H9 (cell line): ENCODE measurements at regions not wholly inside any gene's neighbourhood (a gene's known extent, or its start where the extent isn't known, plus 50 kb on each side); places are given as distances from the start of the nearest gene placed in this dataset.

Experiments used
- DNase-seq: peaks from one replicate; pipeline ENCODE4 v3.0.0-alpha.2; 2017
- H2AFZ ChIP-seq: one replicate; pipeline ENCODE4 v1.6.1; 2013; ENCODE audit warnings: mild to moderate bottlenecking, low read length, control low read depth, moderate library complexity
- H2AK5ac ChIP-seq: 2 replicates; pipeline ENCODE4 v1.6.1; 2013; ENCODE audit warnings: low read length, control low read depth, mixed read lengths; ENCODE audit not compliant: insufficient read length
- H2BK120ac ChIP-seq: one replicate; pipeline ENCODE4 v1.6.1; 2013; ENCODE audit warnings: low read depth, mild to moderate bottlenecking, low read length, control low read depth, inconsistent platforms; ENCODE audit not compliant: poor library complexity, severe bottlenecking
- H2BK12ac ChIP-seq: 2 replicates; pipeline ENCODE4 v1.6.1; 2013; ENCODE audit warnings: low read length, control low read depth, mixed read lengths, low read depth; ENCODE audit not compliant: insufficient read length
- H2BK15ac ChIP-seq: 2 replicates; pipeline ENCODE4 v1.6.1; 2013; ENCODE audit warnings: low read depth, low read length, control low read depth
- H2BK20ac ChIP-seq: one replicate; pipeline ENCODE4 v1.6.1; 2013; ENCODE audit warnings: low read depth, mild to moderate bottlenecking, low read length, control low read depth, inconsistent platforms; ENCODE audit not compliant: poor library complexity, severe bottlenecking
- H2BK5ac ChIP-seq: 2 replicates; pipeline ENCODE4 v1.6.1; 2013; ENCODE audit warnings: low read length, control low read depth, mixed read lengths; ENCODE audit not compliant: insufficient read length
- H3K14ac ChIP-seq: 2 replicates; pipeline ENCODE4 v1.6.1; 2013; ENCODE audit warnings: low read length, control low read depth; ENCODE audit not compliant: insufficient read depth
- H3K18ac ChIP-seq: 2 replicates; pipeline ENCODE4 v1.6.1; 2013; ENCODE audit warnings: low read depth, mild to moderate bottlenecking, mixed read lengths, low read length, control low read depth; ENCODE audit not compliant: insufficient read length
- H3K23ac ChIP-seq: 2 replicates; pipeline ENCODE4 v1.6.1; 2013; ENCODE audit warnings: low read length, control low read depth, mixed read lengths, low read depth; ENCODE audit not compliant: insufficient read length
- H3K23me2 ChIP-seq: 2 replicates; pipeline ENCODE4 v1.6.1; 2013; ENCODE audit warnings: low read depth, mild to moderate bottlenecking, mixed read lengths, low read length, control low read depth; ENCODE audit not compliant: insufficient read length, poor library complexity, severe bottlenecking
- H3K27ac ChIP-seq: 2 replicates; pipeline ENCODE4 v1.5.1; 2013; ENCODE audit warnings: low read length, control low read depth, mixed read lengths, low read depth; ENCODE audit not compliant: insufficient read length
- H3K27me3 ChIP-seq: 2 replicates; pipeline ENCODE4 v1.6.1; 2013; ENCODE audit warnings: low read length, control low read depth, inconsistent platforms; ENCODE audit not compliant: insufficient read depth
- H3K4ac ChIP-seq: 2 replicates; pipeline ENCODE4 v1.6.1; 2013; ENCODE audit warnings: low read depth, mild to moderate bottlenecking, control low read depth, inconsistent platforms, low read length, moderate library complexity
- H3K4me1 ChIP-seq: 2 replicates; pipeline ENCODE4 v1.6.1; 2013; ENCODE audit warnings: low read length, control low read depth, inconsistent platforms; ENCODE audit not compliant: insufficient read depth
- H3K4me2 ChIP-seq: 2 replicates; pipeline ENCODE4 v1.6.1; 2013; ENCODE audit warnings: low read length, control low read depth, mixed read lengths; ENCODE audit not compliant: insufficient read length, insufficient read depth
- H3K56ac ChIP-seq: 2 replicates; pipeline ENCODE4 v1.6.1; 2013; ENCODE audit warnings: low read depth, mild to moderate bottlenecking, mixed read lengths, low read length, control low read depth; ENCODE audit not compliant: insufficient read length
- H3K79me1 ChIP-seq: 2 replicates; pipeline ENCODE4 v1.6.1; 2013; ENCODE audit warnings: low read depth, mild to moderate bottlenecking, moderate library complexity, low read length, control low read depth, inconsistent platforms; ENCODE audit not compliant: insufficient read depth, poor library complexity, severe bottlenecking
- H3K79me2 ChIP-seq: 2 replicates; pipeline ENCODE4 v1.6.1; 2013; ENCODE audit warnings: low read length, control low read depth, inconsistent platforms; ENCODE audit not compliant: insufficient read depth
- H3K9ac ChIP-seq: 2 replicates; pipeline ENCODE4 v1.6.1; 2013; ENCODE audit warnings: low read length, control low read depth, mixed read lengths; ENCODE audit not compliant: insufficient read length; ENCODE audit errors: extremely low read depth
- H3K9me3 ChIP-seq: one replicate; pipeline ENCODE4 v1.6.1; 2013; ENCODE audit warnings: low read depth, low read length, inconsistent platforms; ENCODE audit not compliant: control insufficient read depth
- H3T11ph ChIP-seq: one replicate; pipeline ENCODE4 v1.6.1; 2013; ENCODE audit warnings: mild to moderate bottlenecking, low read length, control low read depth, inconsistent platforms
- H4K20me1 ChIP-seq: one replicate; pipeline ENCODE4 v1.6.1; 2013; ENCODE audit not compliant: control insufficient read depth, insufficient read length, insufficient read depth
- H4K5ac ChIP-seq: 2 replicates; pipeline ENCODE4 v1.6.1; 2013; ENCODE audit warnings: low read depth, mild to moderate bottlenecking, mixed read lengths, low read length, control low read depth; ENCODE audit not compliant: insufficient read length
- H4K8ac ChIP-seq: replicated peaks from 2 replicates; pipeline ENCODE4 v1.6.1; 2013; ENCODE audit warnings: low read length, control low read depth, mixed read lengths, low read depth; ENCODE audit not compliant: insufficient read length
- H4K91ac ChIP-seq: 2 replicates; pipeline ENCODE4 v1.6.1; 2013; ENCODE audit warnings: low read depth, mild to moderate bottlenecking, moderate library complexity, mixed read lengths, low read length, control low read depth; ENCODE audit not compliant: insufficient read length
- H3K27ac Mint-ChIP-seq, 3 experiments: 2 replicates in 2 of 3; 3 replicates in 1 of 3; pipeline ENCODE4 v1.8.0; 2020 to 2021; ENCODE audit warnings: mixed read lengths in 3 of 3, mild to moderate bottlenecking in 1 of 3, moderate library complexity in 1 of 3
- H3K27me3 Mint-ChIP-seq: 2 replicates; pipeline ENCODE4 v1.8.0; 2021; ENCODE audit warnings: low read depth, mild to moderate bottlenecking, moderate library complexity, mixed read lengths
- H3K36me3 Mint-ChIP-seq, 3 experiments: 2 replicates in 2 of 3; 3 replicates in 1 of 3; pipeline ENCODE4 v1.8.0; 2020 to 2021; ENCODE audit warnings: low read depth in 3 of 3, mixed read lengths in 3 of 3; ENCODE audit not compliant: insufficient read depth in 1 of 3
- H3K4me1 Mint-ChIP-seq, 2 experiments: 2 replicates each; pipeline ENCODE4 v1.8.0; 2020; ENCODE audit warnings: mixed read lengths in 2 of 2
- H3K4me3 Mint-ChIP-seq, 2 experiments: 2 replicates in 1 of 2; 3 replicates in 1 of 2; pipeline ENCODE4 v1.8.0; 2020 to 2021; ENCODE audit warnings: mild to moderate bottlenecking in 2 of 2, mixed read lengths in 2 of 2, moderate library complexity in 1 of 2
- H3K9me3 Mint-ChIP-seq, 2 experiments: 2 replicates in 1 of 2; 3 replicates in 1 of 2; pipeline ENCODE4 v1.8.0; 2020; ENCODE audit warnings: mild to moderate bottlenecking in 2 of 2, mixed read lengths in 2 of 2, moderate library complexity in 1 of 2
- CTCF ChIP-seq: fragments of 200-600 bp; sonication (generic); conservative IDR thresholded peaks from 3 replicates; pipeline ENCODE4 v1.8.0; 2021; ENCODE audit warnings: antibody characterized with exemption, mild to moderate bottlenecking

- Histone ChIP-seq H3T11ph (no peak overlapping the region), H4K91ac (no peak overlapping the region), H3K14ac (no peak overlapping the region), H4K20me1 (no peaks in the 10 kb centered on the region), H2BK120ac (no peak overlapping the region), H3K23ac (no peak overlapping the region), H3K9me3 (no peaks in the 10 kb centered on the region), H2BK5ac (no peak overlapping the region), H2BK20ac (no peak overlapping the region), H3K4me1 (no peaks in the 10 kb centered on the region), H2AK5ac (no peak overlapping the region), H3K56ac (no peak overlapping the region), H2BK15ac (no peak overlapping the region), H2AFZ (no peak overlapping the region), H3K79me1 (no peaks in the 10 kb centered on the region), H3K18ac (no peak overlapping the region), H3K27ac (no peak overlapping the region), H2BK12ac (no peak overlapping the region), H4K5ac (no peak overlapping the region), H3K4me2 (no peak overlapping the region), H3K79me2 (no peaks in the 10 kb centered on the region), H3K4ac (no peak overlapping the region), H3K27me3 (no peaks in the 10 kb centered on the region), H4K8ac (no peak overlapping the region), H3K9ac (no peak overlapping the region), H3K23me2 (no peaks in the 10 kb centered on the region)
- no peak overlapping the region for H3K4me3 Mint-ChIP-seq
- H3K36me3 Mint-ChIP-seq, result peaks cover 2 to 5% (median 2%) of the 10 kb centered on the region in 3 experiments; a peak in 5 of 7 replicates
- H3K4me1 Mint-ChIP-seq, result peaks cover 0 to 2% of the 10 kb centered on the region in 2 experiments; a peak in 1 of 4 replicates
- no peak overlapping the region for H3K27ac Mint-ChIP-seq
- DNase-seq, result no peak
- no peaks in the 10 kb centered on the region for H3K27me3 Mint-ChIP-seq
- H3K9me3 Mint-ChIP-seq, result peaks cover 8 to 9% of the 10 kb centered on the region in 2 experiments; a peak in 4 of 5 replicates
- TF ChIP-seq CTCF, result no peak
These were observed 227.7 kb downstream of the BCAT1 start for GRCh38 chr12:24721191-24721590.
